CD4-positive, alpha-beta T cell treated with Interleukin-4 for 4 hours (primary cell): ENCODE measurements at regions not wholly inside any gene's neighbourhood (a gene's known extent, or its start where the extent isn't known, plus 50 kb on each side); places are given as distances from the start of the nearest gene placed in this dataset.

Experiments
- DNase-seq: peaks from one replicate; pipeline ENCODE4 v3.0.0-alpha.2; 2020

GRCh38 chr17:63349478-63350000 is 96.6 kb downstream of the CYB561 start:
- DNase-seq: no peak

- DNase-seq: no peak
Measured at GRCh38 chr17:63350364-63350763, 95.7 kb downstream of the CYB561 start.

- DNase-seq: no peak
Measured at GRCh38 chr17:63354256-63354655, 91.8 kb downstream of the CYB561 start.

GRCh38 chr17:63356337-63356757 is 89.8 kb downstream of the CYB561 start:
- DNase-seq: no peak

GRCh38 chr17:63358111-63358839 is 87.8 kb downstream of the CYB561 start:
- no peak for DNase-seq

GRCh38 chr17:63358956-63359355 is 87.2 kb downstream of the CYB561 start:
- no peak for DNase-seq

- DNase-seq: no peak
Measured at GRCh38 chr17:63361182-63361581, 84.9 kb downstream of the CYB561 start.

- no peak for DNase-seq
Measured at GRCh38 chr17:63362115-63362514, 84.0 kb downstream of the CYB561 start.

- DNase-seq: no peak
Measured at GRCh38 chr17:63364387-63364786, 81.7 kb downstream of the CYB561 start.

GRCh38 chr17:63364944-63365343 is 81.2 kb downstream of the CYB561 start:
- no peak for DNase-seq

- DNase-seq: no peak
Measured at GRCh38 chr17:63365366-63366240, 80.5 kb downstream of the CYB561 start.

GRCh38 chr17:63366241-63366566 is 79.9 kb downstream of the CYB561 start:
- no peak for DNase-seq

- DNase-seq: no peak
Measured at GRCh38 chr17:63369233-63369632, 76.9 kb downstream of the CYB561 start.

GRCh38 chr17:63370696-63371095 is 75.4 kb downstream of the CYB561 start:
- DNase-seq: no peak

GRCh38 chr17:63376949-63377348 is 69.2 kb downstream of the CYB561 start:
- DNase-seq: no peak

GRCh38 chr17:63378411-63379375 is 67.4 kb downstream of the CYB561 start:
- no peak for DNase-seq

- DNase-seq: no peak
Measured at GRCh38 chr17:63379636-63380035, 66.5 kb downstream of the CYB561 start.

- DNase-seq: no peak
Measured at GRCh38 chr17:63381101-63381729, 64.9 kb downstream of the CYB561 start.

GRCh38 chr17:63382136-63382535 is 64.0 kb downstream of the CYB561 start:
- DNase-seq: no peak
